Body of pancreas (tissue), 4 donors: ENCODE measurements at regions not wholly inside any gene's neighbourhood (a gene's known extent, or its start where the extent isn't known, plus 50 kb on each side); places are given as distances from the start of the nearest gene placed in this dataset.

Experiments
- ATAC-seq: fragments of 150-250 bp; one replicate; pipeline ENCODE4 v1.9.1; 2016
- DNase-seq, 4 donors: peaks; one replicate each; pipeline ENCODE4 v3.0.0-alpha.2; 2019
- H3K27ac ChIP-seq, 4 donors: fragments of 200-600 bp; sonication (generic); 1 replicate in 3 of 4; 2 replicates in 1 of 4; pipeline versions ENCODE4 v1.5.1 to v1.6.1; 2016 to 2019; ENCODE audit warnings: mild to moderate bottlenecking in 1 of 4, mixed read lengths in 1 of 4, moderate library complexity in 1 of 4
- H3K27me3 ChIP-seq, 2 donors: fragments of 200-600 bp; sonication (generic); one replicate each; pipeline ENCODE4 v1.6.0; 2016; ENCODE audit warnings: mild to moderate bottlenecking in 1 of 2
- H3K36me3 ChIP-seq, 2 donors: fragments of 200-600 bp; sonication (generic); replicated peaks in 1 of 2; 2 replicates each; pipeline ENCODE4 v1.5.1; 2016; ENCODE audit warnings: low read depth in 2 of 2; ENCODE audit not compliant: insufficient read depth in 1 of 2
- H3K4me1 ChIP-seq: fragments of 200-600 bp; sonication (generic); one replicate; pipeline ENCODE4 v1.6.0; 2016
- H3K4me3 ChIP-seq, 2 donors: fragments of 200-600 bp; sonication (generic); 1 replicate in 1 of 2; 2 replicates in 1 of 2; pipeline ENCODE4 v1.5.1; 2016 to 2019
- H3K9me3 ChIP-seq, 3 donors: fragments of 200-600 bp; sonication (generic); 1 replicate in 2 of 3; 2 replicates in 1 of 3; pipeline ENCODE4 v1.5.1; 2016
- POLR2A ChIP-seq, 3 donors: fragments of 450-650 bp; IDR thresholded peaks; one replicate each; pipeline ENCODE4 v1.6.1; 2016; ENCODE audit warnings: antibody characterized with exemption in 3 of 3, mild to moderate bottlenecking in 2 of 3
- WGBS, 2 donors: methylation state at CpG; one replicate each; pipeline ENCODE4 v1.1.5; 2017; 5-methylcytosine and 5-hydroxymethylcytosine counted together
- intact Hi-C: fragments of 100-400 bp; cut with DNase I; formaldehyde crosslinking; loops from one replicate; pipeline ENCODE4 v1.15.1; 2023
- TF ChIP-seq, protein P1 (sequence below), 7 experiments: fragments of 450-650 bp in 4 of 7; fragments of 200-600 bp in 3 of 7; sonication (generic) in 3 of 7; IDR thresholded peaks; one replicate each; pipeline ENCODE4 v1.5.1; 2016 to 2019; ENCODE audit warnings: antibody characterized with exemption in 7 of 7

- H3K4me1 ChIP-seq: no peaks in the 10 kb centered on the region
- WGBS, 2 donors: 39 to 47% methylated on average over 2 of the region's 2 CpGs
- intact Hi-C loops: no loop called here
Observed at GRCh38 chr5:6995115-6995514, 281.9 kb downstream of the TENT4A start.

DNA sequence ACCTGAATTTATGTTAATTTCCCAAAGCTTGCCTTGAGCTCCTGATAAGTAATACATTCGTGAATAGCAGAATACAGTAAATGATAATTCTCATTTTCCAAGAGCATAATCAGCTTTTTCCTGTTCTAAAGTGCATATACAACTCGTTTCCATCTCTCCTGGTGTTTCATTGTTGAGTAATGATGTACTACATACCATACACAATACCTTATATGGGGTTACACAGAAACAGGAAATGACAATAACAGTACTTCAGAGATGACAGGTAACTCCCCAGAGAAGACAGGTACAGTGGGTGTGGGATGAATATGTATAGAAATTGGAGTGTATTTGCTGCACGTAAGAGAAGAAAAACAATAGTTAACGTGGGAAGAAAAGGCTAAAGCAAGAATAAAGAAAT is 287.1 kb downstream of the TENT4A start:
- WGBS, 2 donors: 42 to 45% methylated on average over 4 of the region's 4 CpGs
- H3K9me3 ChIP-seq: no peaks in the 10 kb centered on the region
- no peaks in the 10 kb centered on the region for H3K27me3 ChIP-seq
- TF ChIP-seq, protein P1, sequence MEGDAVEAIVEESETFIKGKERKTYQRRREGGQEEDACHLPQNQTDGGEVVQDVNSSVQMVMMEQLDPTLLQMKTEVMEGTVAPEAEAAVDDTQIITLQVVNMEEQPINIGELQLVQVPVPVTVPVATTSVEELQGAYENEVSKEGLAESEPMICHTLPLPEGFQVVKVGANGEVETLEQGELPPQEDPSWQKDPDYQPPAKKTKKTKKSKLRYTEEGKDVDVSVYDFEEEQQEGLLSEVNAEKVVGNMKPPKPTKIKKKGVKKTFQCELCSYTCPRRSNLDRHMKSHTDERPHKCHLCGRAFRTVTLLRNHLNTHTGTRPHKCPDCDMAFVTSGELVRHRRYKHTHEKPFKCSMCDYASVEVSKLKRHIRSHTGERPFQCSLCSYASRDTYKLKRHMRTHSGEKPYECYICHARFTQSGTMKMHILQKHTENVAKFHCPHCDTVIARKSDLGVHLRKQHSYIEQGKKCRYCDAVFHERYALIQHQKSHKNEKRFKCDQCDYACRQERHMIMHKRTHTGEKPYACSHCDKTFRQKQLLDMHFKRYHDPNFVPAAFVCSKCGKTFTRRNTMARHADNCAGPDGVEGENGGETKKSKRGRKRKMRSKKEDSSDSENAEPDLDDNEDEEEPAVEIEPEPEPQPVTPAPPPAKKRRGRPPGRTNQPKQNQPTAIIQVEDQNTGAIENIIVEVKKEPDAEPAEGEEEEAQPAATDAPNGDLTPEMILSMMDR (IDR thresholded peaks at IDR 0.05): no peak
- H3K36me3 ChIP-seq: no peaks in the 10 kb centered on the region
- ATAC-seq: no peak
- H3K27ac ChIP-seq: no peak overlapping the region
- H3K4me1 ChIP-seq: no peaks in the 10 kb centered on the region
- H3K4me3 ChIP-seq: no peak overlapping the region
- intact Hi-C loops: no loop called here
- no peak for DNase-seq

More at GRCh38 chr5:6995115-6995514, 281.9 kb downstream of the TENT4A start:
- Histone ChIP-seq H3K36me3 (no peaks in the 10 kb centered on the region), H3K4me3 (no peak overlapping the region), H3K27me3 (no peaks in the 10 kb centered on the region), H3K27ac (no peak overlapping the region), H3K9me3 (no peaks in the 10 kb centered on the region)
- ATAC-seq: no peak
- TF ChIP-seq, protein P1 (IDR thresholded peaks at IDR 0.05): no peak
- no peak for TF ChIP-seq POLR2A (IDR thresholded peaks at IDR 0.05)
- DNase-seq: no peak

- intact Hi-C loops: no loop called here
- no peak overlapping the region for H3K4me3 ChIP-seq
- no peak for ATAC-seq
- TF ChIP-seq POLR2A (IDR thresholded peaks at IDR 0.05): no peak
- TF ChIP-seq, protein P1 (IDR thresholded peaks at IDR 0.05): no peak
- no peaks in the 10 kb centered on the region for H3K27me3 ChIP-seq
- peaks cover 0 to 3% (median 0%) of the 10 kb centered on the region in 3 donors for H3K9me3 ChIP-seq
- DNase-seq: no peak
- WGBS, 2 donors: 36 to 47% methylated on average over 6 of the region's 6 CpGs
- no peaks in the 10 kb centered on the region for H3K36me3 ChIP-seq
- no peak overlapping the region for H3K27ac ChIP-seq
- no peaks in the 10 kb centered on the region for H3K4me1 ChIP-seq
Observed at GRCh38 chr5:7010591-7010990, 297.4 kb downstream of the TENT4A start.

- WGBS, 2 donors: 52 to 56% methylated on average over 2 of the region's 2 CpGs
- Histone ChIP-seq H3K4me3 (no peak overlapping the region), H3K9me3 (peaks cover 0 to 3% (median 0%) of the 10 kb centered on the region in 3 donors), H3K27ac (no peak overlapping the region), H3K27me3 (no peaks in the 10 kb centered on the region), H3K36me3 (no peaks in the 10 kb centered on the region), H3K4me1 (no peaks in the 10 kb centered on the region)
- ATAC-seq: no peak
- no peak for DNase-seq
- intact Hi-C loops: no loop called here
- no peak for TF ChIP-seq POLR2A (IDR thresholded peaks at IDR 0.05)
- TF ChIP-seq, protein P1 (IDR thresholded peaks at IDR 0.05): no peak
Observed at GRCh38 chr5:7012057-7012456, 298.8 kb downstream of the TENT4A start.

GRCh38 chr5:7014611-7015010 is 301.4 kb downstream of the TENT4A start:
- peaks cover 0 to 3% (median 0%) of the 10 kb centered on the region in 3 donors for H3K9me3 ChIP-seq
- ATAC-seq (no peak), DNase-seq (no peak)
- no peaks in the 10 kb centered on the region for H3K4me1 ChIP-seq
- no peak overlapping the region for H3K4me3 ChIP-seq
- TF ChIP-seq, protein P1 (IDR thresholded peaks at IDR 0.05): no peak
- no peak for TF ChIP-seq POLR2A (IDR thresholded peaks at IDR 0.05)
- H3K27ac ChIP-seq: no peak overlapping the region
- WGBS, 2 donors: 16 to 17% methylated on average over 2 of the region's 2 CpGs
- intact Hi-C loops: no loop called here
- H3K27me3 ChIP-seq: no peaks in the 10 kb centered on the region
- no peaks in the 10 kb centered on the region for H3K36me3 ChIP-seq
